Fibroblast of skin of right biceps (primary cell): ENCODE measurements at regions not wholly inside any gene's neighbourhood (a gene's known extent, or its start where the extent isn't known, plus 50 kb on each side); places are given as distances from the start of the nearest gene placed in this dataset.

Source experiments
- DNase-seq: peaks from one replicate; pipeline ENCODE4 v3.0.0-alpha.2; 2013

GRCh38 chr7:20267482-20267881 is 50.3 kb upstream of the MACC1 start:
- DNase-seq = no peak

DNA sequence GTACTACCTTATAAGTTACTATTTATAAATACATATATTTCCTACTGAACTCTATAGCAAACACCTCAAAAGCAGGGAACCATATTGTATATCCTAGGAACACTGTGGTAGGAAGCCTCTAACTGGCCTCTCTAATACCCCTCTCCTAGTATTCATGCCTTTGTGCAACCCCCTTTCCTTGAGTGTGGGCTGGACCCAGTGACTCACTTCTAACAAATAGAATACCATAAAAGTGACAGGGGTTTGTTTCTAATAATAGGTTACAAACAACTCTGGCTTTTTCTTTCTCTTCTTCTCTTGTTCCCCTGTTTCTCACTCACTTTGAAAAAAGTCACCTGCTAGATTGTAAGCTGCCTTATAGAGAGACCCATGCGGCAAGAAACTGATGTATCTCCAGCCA is 51.6 kb upstream of the MACC1 start:
- peak; percentile 69 for DNase-seq

DNA sequence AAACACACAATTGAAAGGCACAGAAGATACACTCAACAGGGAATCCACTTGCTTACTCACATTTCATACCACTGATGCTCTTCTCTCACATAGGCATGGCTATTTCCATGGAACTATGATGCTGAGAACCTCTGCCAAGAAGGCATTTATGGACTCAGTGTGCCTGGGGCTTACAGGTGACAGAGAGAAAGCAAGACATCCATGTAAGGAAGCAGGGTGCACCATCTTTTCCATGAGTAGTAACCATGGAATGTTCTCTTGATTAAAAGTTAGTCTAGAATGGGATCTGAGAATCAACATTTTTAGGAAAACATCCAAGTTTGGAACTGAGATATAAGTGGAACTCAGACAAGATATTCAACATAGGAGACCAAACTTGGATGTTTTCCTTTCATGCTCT is 52.5 kb upstream of the MACC1 start:
- DNase-seq = peak; percentile 90

GRCh38 chr7:20270371-20270770 is 53.2 kb upstream of the MACC1 start:
- no peak for DNase-seq

GRCh38 chr7:20270867-20271266 is 53.7 kb upstream of the MACC1 start:
- DNase-seq = no peak

DNA sequence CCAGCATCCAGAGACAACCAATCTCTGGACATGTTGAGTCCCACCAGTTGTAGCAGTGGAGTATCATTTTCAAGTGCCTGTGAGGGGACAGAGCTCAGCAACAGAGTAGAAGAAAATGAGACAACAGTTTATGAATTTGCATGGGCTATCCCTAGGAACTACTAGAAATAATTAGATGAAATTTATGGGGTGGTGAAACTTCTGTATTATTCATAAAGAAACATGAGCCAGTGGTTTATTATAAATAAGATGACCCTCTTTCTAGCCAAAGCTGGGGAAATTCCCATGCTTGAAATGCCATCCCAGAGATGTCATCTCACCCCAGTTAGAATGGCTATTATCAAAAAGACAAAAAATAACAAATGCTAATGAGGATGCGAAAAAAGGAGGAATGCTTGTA is 55.1 kb upstream of the ITGB8 start:
- peak; percentile 76 for DNase-seq

DNA sequence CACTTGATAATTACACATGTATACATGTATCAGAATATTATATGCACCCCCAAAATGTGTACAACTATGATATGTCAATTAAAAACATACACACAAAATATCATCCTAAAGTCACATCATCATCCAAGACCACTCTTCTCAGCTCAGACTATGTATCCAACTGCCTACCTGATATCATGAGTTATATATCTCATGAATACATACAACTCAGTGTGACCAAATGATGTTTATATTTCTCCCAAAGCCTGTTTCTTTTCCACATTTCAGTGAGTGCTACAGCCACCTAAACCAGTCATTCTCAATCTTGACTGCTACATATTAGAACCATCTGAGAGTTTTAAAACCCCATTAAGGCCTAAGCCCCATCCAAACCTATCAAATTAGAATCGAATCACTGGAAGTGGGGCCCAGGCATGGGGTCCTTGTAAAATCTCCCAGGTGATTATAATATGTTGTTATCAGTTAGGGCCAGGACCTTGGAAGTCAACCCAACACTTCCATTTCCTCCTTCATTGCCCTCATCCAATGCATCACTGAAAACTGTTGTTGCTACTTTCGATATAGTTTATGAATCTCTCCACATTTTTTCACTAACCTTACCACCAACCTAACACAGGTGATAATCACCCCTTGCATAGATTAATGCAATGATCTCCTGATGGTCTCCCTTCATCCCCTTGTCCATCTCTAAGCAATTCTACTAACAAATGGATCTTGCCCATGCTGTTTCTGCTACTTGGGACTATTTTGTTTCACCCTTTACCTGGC is 53.8 kb upstream of the ITGB8 start:
- no peak for DNase-seq

DNA sequence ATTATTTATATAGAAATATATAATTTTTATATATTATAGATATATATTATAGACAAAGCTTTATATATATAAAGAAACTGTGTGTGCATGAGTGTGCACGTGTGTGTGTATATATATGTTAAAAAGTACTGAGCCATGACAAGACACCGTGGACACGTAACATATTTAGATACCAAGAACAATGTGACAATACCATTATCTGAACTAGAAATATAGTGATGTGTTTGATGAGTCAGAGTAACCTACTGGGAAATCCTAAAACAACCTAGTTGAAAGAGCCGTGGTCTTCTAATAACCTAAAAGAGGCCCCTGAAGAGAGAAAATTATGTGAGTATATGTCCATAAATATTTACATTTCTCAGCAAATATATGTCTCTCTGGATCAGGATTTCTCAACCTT is 50.7 kb upstream of the ITGB8 start:
- no peak for DNase-seq

- DNase-seq = peak; percentile 86
Measured at GRCh38 chr7:20280475-20281351, 50.0 kb upstream of the ITGB8 start.
